GM23338 (cell line): ENCODE measurements at regions not wholly inside any gene's neighbourhood (a gene's known extent, or its start where the extent isn't known, plus 50 kb on each side); places are given as distances from the start of the nearest gene placed in this dataset.

Source experiments
- ATAC-seq: fragments of 200-7000 bp; cut with Tn5 transposase; 3 replicates; pipeline ENCODE4 v1.9.1; 2020
- DNase-seq: peaks from one replicate; pipeline ENCODE4 v3.0.0-alpha.2; 2015; ENCODE audit warnings: low spot score
- H2AFZ ChIP-seq: fragments of 200-600 bp; sonication (generic); 2 replicates; pipeline ENCODE4 v1.8.0; 2016; ENCODE audit warnings: antibody characterized with exemption, mild to moderate bottlenecking, moderate library complexity
- H3F3A ChIP-seq: fragments of 200-600 bp; sonication (generic); replicated peaks from 2 replicates; pipeline ENCODE4 v1.8.0; 2017; ENCODE audit warnings: antibody characterized with exemption, mixed run types, low read depth
- H3K27ac ChIP-seq: fragments of 200-600 bp; sonication (generic); 2 replicates; pipeline ENCODE4 v1.6.1; 2016; ENCODE audit warnings: low read depth
- H3K27me3 ChIP-seq: fragments of 200-600 bp; sonication (generic); 2 replicates; pipeline ENCODE4 v1.8.0; 2016; ENCODE audit warnings: mild to moderate bottlenecking, mixed run types, moderate library complexity; ENCODE audit not compliant: insufficient read depth
- H3K36me3 ChIP-seq: fragments of 200-600 bp; sonication (generic); 2 replicates; pipeline ENCODE4 v1.8.0; 2016; ENCODE audit warnings: mild to moderate bottlenecking; ENCODE audit not compliant: insufficient read depth
- H3K4me1 ChIP-seq: fragments of 200-600 bp; sonication (generic); 2 replicates; pipeline ENCODE4 v1.8.0; 2016; ENCODE audit warnings: mild to moderate bottlenecking, moderate library complexity; ENCODE audit not compliant: insufficient read depth
- H3K4me2 ChIP-seq: fragments of 200-600 bp; sonication (generic); 2 replicates; pipeline ENCODE4 v1.7.1; 2017; ENCODE audit warnings: mixed run types
- H3K4me3 ChIP-seq: fragments of 200-600 bp; sonication (generic); 2 replicates; pipeline ENCODE4 v1.6.1; 2016; ENCODE audit warnings: mixed run types
- H3K79me2 ChIP-seq: fragments of 200-600 bp; sonication (generic); replicated peaks from 2 replicates; pipeline ENCODE4 v1.8.0; 2017; ENCODE audit warnings: mild to moderate bottlenecking; ENCODE audit not compliant: insufficient read depth
- H3K9me2 ChIP-seq: fragments of 200-600 bp; sonication (generic); 2 replicates; pipeline ENCODE4 v1.8.0; 2017; ENCODE audit not compliant: insufficient read depth
- H4K20me1 ChIP-seq: fragments of 200-600 bp; sonication (generic); replicated peaks from 2 replicates; pipeline ENCODE4 v1.8.0; 2017; ENCODE audit warnings: mild to moderate bottlenecking; ENCODE audit not compliant: insufficient read depth
- H3K27ac Mint-ChIP-seq: 2 replicates; pipeline ENCODE4 v1.8.0; 2020; ENCODE audit warnings: inconsistent platforms, mild to moderate bottlenecking, moderate library complexity, mixed read lengths
- H3K27me3 Mint-ChIP-seq: 3 replicates; pipeline ENCODE4 v1.8.0; 2022; ENCODE audit warnings: low read depth, mild to moderate bottlenecking, moderate library complexity, mixed read lengths, inconsistent platforms; ENCODE audit not compliant: insufficient read depth, poor library complexity
- H3K36me3 Mint-ChIP-seq: 3 replicates; pipeline ENCODE4 v1.8.0; 2021; ENCODE audit warnings: low read depth, mild to moderate bottlenecking, inconsistent platforms, moderate library complexity, mixed read lengths
- H3K4me1 Mint-ChIP-seq: 3 replicates; pipeline ENCODE4 v1.8.0; 2020; ENCODE audit warnings: mild to moderate bottlenecking, inconsistent platforms, mixed read lengths
- H3K4me3 Mint-ChIP-seq: 3 replicates; pipeline ENCODE4 v1.8.0; 2021; ENCODE audit warnings: moderate library complexity, mild to moderate bottlenecking, inconsistent platforms, mixed read lengths
- H3K9me3 Mint-ChIP-seq: 3 replicates; pipeline ENCODE4 v1.8.0; 2020; ENCODE audit warnings: moderate library complexity, mild to moderate bottlenecking, inconsistent platforms, mixed read lengths
- CREB1 ChIP-seq: fragments of 250-450 bp; sonication (Bioruptor Pico); IDR thresholded peaks from 2 replicates; pipeline ENCODE4 v1.5.0; 2020; ENCODE audit warnings: low read depth, mild to moderate bottlenecking, moderate library complexity
- CTCF ChIP-seq, 2 experiments: fragments of 200-600 bp in 1 of 2; sonication (generic) in 1 of 2; conservative IDR thresholded peaks; 2 replicates each; pipeline versions ENCODE4 v1.5.1 to v1.6.1; 2016 to 2017; ENCODE audit warnings: antibody characterized with exemption in 2 of 2, low read depth in 2 of 2, mild to moderate bottlenecking in 2 of 2, moderate library complexity in 1 of 2
- ETS1 ChIP-seq: IDR thresholded peaks from 2 replicates; pipeline ENCODE4 v1.6.1; 2016; ENCODE audit warnings: antibody characterized with exemption
- EZH2 ChIP-seq: fragments of 200-600 bp; sonication (generic); IDR thresholded peaks from one replicate; pipeline ENCODE4 v1.8.0; 2017; ENCODE audit warnings: antibody characterized with exemption, mild to moderate bottlenecking, low read depth; ENCODE audit not compliant: unreplicated experiment
- EZH2phosphoT487 ChIP-seq: fragments of 200-600 bp; sonication (generic); IDR thresholded peaks from one replicate; pipeline ENCODE4 v1.8.1; 2018; ENCODE audit warnings: antibody characterized with exemption; ENCODE audit not compliant: unreplicated experiment
- JUNB ChIP-seq: IDR thresholded peaks from one replicate; pipeline ENCODE4 v1.6.1; 2016; ENCODE audit warnings: antibody characterized with exemption; ENCODE audit not compliant: unreplicated experiment
- NANOG ChIP-seq: IDR thresholded peaks from 2 replicates; pipeline ENCODE4 v1.6.1; 2016; ENCODE audit warnings: antibody characterized with exemption, borderline replicate concordance
- POLR2AphosphoS5 ChIP-seq: IDR thresholded peaks from 2 replicates; pipeline ENCODE4 v1.6.1; 2016; ENCODE audit warnings: antibody characterized with exemption, low read depth
- REST ChIP-seq: IDR thresholded peaks from one replicate; pipeline ENCODE4 v1.6.1; 2018; ENCODE audit warnings: antibody characterized with exemption; ENCODE audit not compliant: unreplicated experiment
- STAT1 ChIP-seq: IDR thresholded peaks from one replicate; pipeline ENCODE4 v1.6.1; 2016; ENCODE audit warnings: antibody characterized with exemption; ENCODE audit not compliant: unreplicated experiment
- ZNF114 ChIP-seq: fragments of 250-450 bp; sonication (Bioruptor Pico); IDR thresholded peaks from 2 replicates; pipeline ENCODE4 v1.5.0; 2020; ENCODE audit warnings: mild to moderate bottlenecking, moderate library complexity
- ZNF331 ChIP-seq: fragments of 250-450 bp; sonication (Bioruptor Pico); IDR thresholded peaks from 2 replicates; pipeline ENCODE4 v1.5.0; 2020; ENCODE audit warnings: low read depth, mild to moderate bottlenecking, moderate library complexity
- ZNF462 ChIP-seq: fragments of 250-450 bp; sonication (Bioruptor Pico); IDR thresholded peaks from 2 replicates; pipeline ENCODE4 v1.5.0; 2020; ENCODE audit warnings: mild to moderate bottlenecking, moderate library complexity

GRCh38 chr1:67566803-67567377 lies 118.1 kb upstream of the GADD45A start:
- no peak overlapping the region for H3K27ac Mint-ChIP-seq
- Histone ChIP-seq H3K36me3 (no peaks in the 10 kb centered on the region), H3K79me2 (no peaks in the 10 kb centered on the region), H4K20me1 (no peaks in the 10 kb centered on the region), H3K4me1 (no peaks in the 10 kb centered on the region), H2AFZ (no peak overlapping the region), H3K27me3 (no peaks in the 10 kb centered on the region), H3K4me2 (no peak overlapping the region), H3K27ac (no peak overlapping the region), H3F3A (no peaks in the 10 kb centered on the region), H3K4me3 (no peak overlapping the region), H3K9me2 (no peaks in the 10 kb centered on the region)
- no peak overlapping the region for H3K4me3 Mint-ChIP-seq
- no peaks in the 10 kb centered on the region for H3K27me3 Mint-ChIP-seq
- peaks cover 7% of the 10 kb centered on the region; the same call in 1 of the 3 replicates for H3K9me3 Mint-ChIP-seq
- peaks cover 8% of the 10 kb centered on the region for H3K4me1 Mint-ChIP-seq
- DNase-seq: no peak
- ATAC-seq: no peak
- TF ChIP-seq STAT1 (no peak), ETS1 (no peak), ZNF462 (no peak), JUNB (no peak), ZNF331 (CRISPR knock-in tag) (no peak), EZH2 (no peak), NANOG (no peak), CTCF (conservative IDR thresholded peaks at IDR 0.05; ENCODE audit: low read depth in 2 of 2) (no peak), CREB1 (CRISPR knock-in tag) (no peak), POLR2AphosphoS5 (no peak), EZH2phosphoT487 (no peak), REST (no peak), ZNF114 (no peak)
- no peaks in the 10 kb centered on the region for H3K36me3 Mint-ChIP-seq
